Mucosa of descending colon (tissue), 3 donors: ENCODE measurements at regions not wholly inside any gene's neighbourhood (a gene's known extent, or its start where the extent isn't known, plus 50 kb on each side); places are given as distances from the start of the nearest gene placed in this dataset.

Experiments used
- ATAC-seq: fragments of 200-7000 bp; cut with Tn5 transposase; one replicate; pipeline ENCODE4 v1.9.1; 2020; ENCODE audit warnings: mild to moderate bottlenecking, moderate library complexity
- DNase-seq, 3 donors: peaks; one replicate each; pipeline ENCODE4 v3.0.0-alpha.2; 2020
- H3K36me3 ChIP-seq: fragments of 200-600 bp; one replicate; pipeline ENCODE4 v1.8.0; 2021; ENCODE audit warnings: low read depth, mild to moderate bottlenecking
- H3K4me1 ChIP-seq: fragments of 200-600 bp; one replicate; pipeline ENCODE4 v1.8.0; 2021; ENCODE audit warnings: low read depth, mild to moderate bottlenecking
- H3K4me3 ChIP-seq: fragments of 200-600 bp; one replicate; pipeline ENCODE4 v1.8.0; 2021; ENCODE audit warnings: mild to moderate bottlenecking
- H3K9me3 ChIP-seq: fragments of 200-600 bp; one replicate; pipeline ENCODE4 v1.8.0; 2021; ENCODE audit warnings: mild to moderate bottlenecking
- CTCF ChIP-seq: fragments of 200-600 bp; IDR thresholded peaks from one replicate; pipeline ENCODE4 v1.8.0; 2022; ENCODE audit warnings: antibody characterized with exemption, mild to moderate bottlenecking
- intact Hi-C, 2 donors: fragments of 100-400 bp; cut with DNase I in 1 of 2; cut with micrococcal nuclease in 1 of 2; formaldehyde crosslinking; loops; one replicate each; pipeline versions ENCODE4 v1.11.0 to v1.11.1; 2022; cut with DNase I, micrococcal nuclease
- donor health status: DM: no; HTN: no; CAD: no; lungs with moderate emphysema.
- donor health status: DM: no; HTN: no; CAD: no.
- donor health status: DM: no; HTN: yes; CAD: no.

DNA sequence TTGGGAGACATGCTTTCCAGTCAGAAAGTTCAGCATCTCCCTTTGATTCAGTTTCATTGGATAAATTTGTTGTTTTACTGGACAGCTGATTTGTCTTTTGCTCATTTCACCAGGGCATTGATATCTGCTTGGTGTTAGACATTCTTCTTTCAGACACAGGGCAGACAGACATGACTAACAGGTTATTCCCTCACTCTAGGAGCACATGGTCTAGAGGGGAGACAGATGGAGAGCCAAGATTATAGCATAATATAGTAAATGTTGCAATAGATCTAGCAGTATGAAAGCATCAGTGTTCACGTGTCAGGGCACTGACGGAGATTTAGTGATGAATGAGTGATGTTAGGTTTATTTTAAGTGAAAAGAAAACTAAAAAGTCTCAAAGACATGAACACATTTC lies 187.0 kb upstream of the CYRIA start:
- no peak for TF ChIP-seq CTCF
- intact Hi-C loops = no loop called here
- ATAC-seq = no peak
- Histone ChIP-seq H3K4me1 (no peaks in the 10 kb centered on the region), H3K36me3 (no peaks in the 10 kb centered on the region), H3K4me3 (no peak overlapping the region), H3K9me3 (no peaks in the 10 kb centered on the region)
- no peak for DNase-seq

DNA sequence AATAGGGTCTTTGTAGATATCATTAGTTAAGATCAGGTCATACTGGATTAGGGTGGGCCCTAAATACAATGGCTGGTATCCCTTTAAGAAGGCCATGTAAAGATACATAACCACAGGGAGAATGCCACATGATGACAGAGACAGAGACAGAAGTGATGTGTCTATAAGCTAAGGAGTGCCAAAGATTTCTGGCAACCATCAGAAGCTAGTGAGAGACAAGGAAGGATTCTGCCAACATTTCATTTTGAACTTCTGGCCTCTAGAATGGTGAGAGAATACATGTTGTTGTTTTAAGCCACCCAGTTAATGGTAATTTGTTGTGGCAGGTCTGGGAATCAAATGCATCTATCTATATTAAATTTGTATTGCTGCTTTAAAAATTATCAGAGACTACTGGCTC lies 185.5 kb upstream of the CYRIA start:
- H3K9me3 ChIP-seq = no peaks in the 10 kb centered on the region

GRCh38 chr2:16840496-16841172 lies 175.0 kb upstream of the CYRIA start:
- Histone ChIP-seq H3K36me3 (no peaks in the 10 kb centered on the region), H3K4me3 (no peak overlapping the region), H3K9me3 (no peaks in the 10 kb centered on the region), H3K4me1 (no peaks in the 10 kb centered on the region)
- intact Hi-C loops = no loop called here
- DNase-seq (no peak), ATAC-seq (no peak)
- TF ChIP-seq CTCF = no peak

More for the DNA sequence above, 185.5 kb upstream of the CYRIA start:
- no peaks in the 10 kb centered on the region for H3K36me3 ChIP-seq
- DNase-seq (no peak), ATAC-seq (no peak)
- no peaks in the 10 kb centered on the region for H3K4me1 ChIP-seq
- no peak overlapping the region for H3K4me3 ChIP-seq
- no peak for TF ChIP-seq CTCF
- intact Hi-C loops = no loop called here

GRCh38 chr2:16832910-16833309 lies 167.3 kb upstream of the CYRIA start:
- no peak for TF ChIP-seq CTCF
- ATAC-seq (no peak), DNase-seq (no peak)
- intact Hi-C loops = no loop called here
- no peaks in the 10 kb centered on the region for H3K9me3 ChIP-seq
- H3K4me3 ChIP-seq = no peak overlapping the region
- H3K4me1 ChIP-seq = no peaks in the 10 kb centered on the region
- no peaks in the 10 kb centered on the region for H3K36me3 ChIP-seq

DNA sequence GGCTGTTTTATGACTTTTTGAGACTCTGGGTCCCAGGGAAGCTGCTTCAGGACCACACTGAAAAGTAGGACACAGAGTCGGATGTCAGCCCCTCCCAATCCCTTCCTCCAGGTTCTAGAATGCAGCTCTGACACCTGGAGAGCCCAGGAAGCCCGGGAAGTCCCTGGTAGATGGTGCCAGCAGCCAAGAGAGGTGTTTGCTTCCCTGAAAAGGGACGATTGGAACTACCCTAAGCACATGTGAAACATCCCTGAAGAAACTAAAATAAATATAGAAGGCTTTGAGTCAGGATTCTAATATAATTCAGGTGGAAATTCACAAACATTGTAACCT lies 163.2 kb upstream of the CYRIA start:
- ATAC-seq = no peak
- no peak for DNase-seq

More for the DNA sequence above, 163.2 kb upstream of the CYRIA start:
- H3K4me3 ChIP-seq = no peak overlapping the region
- no peaks in the 10 kb centered on the region for H3K9me3 ChIP-seq
- intact Hi-C loops = no loop called here
- no peaks in the 10 kb centered on the region for H3K4me1 ChIP-seq
- no peaks in the 10 kb centered on the region for H3K36me3 ChIP-seq
- TF ChIP-seq CTCF = no peak
